Peyer's patch (tissue), 4 donors: ENCODE measurements at regions not wholly inside any gene's neighbourhood (a gene's known extent, or its start where the extent isn't known, plus 50 kb on each side); places are given as distances from the start of the nearest gene placed in this dataset.

Experiments
- DNase-seq, 3 donors: peaks; one replicate each; pipeline ENCODE4 v3.0.0-alpha.2; 2017 to 2019
- H3K27ac ChIP-seq, 4 donors: fragments of 200-600 bp; sonication (generic); one replicate each; pipeline ENCODE4 v1.5.1; 2016 to 2019
- H3K27me3 ChIP-seq, 2 donors: fragments of 200-600 bp; sonication (generic); one replicate each; pipeline ENCODE4 v1.5.1; 2019
- H3K36me3 ChIP-seq, 3 donors: fragments of 200-600 bp; sonication (generic); one replicate each; pipeline ENCODE4 v1.5.1; 2016 to 2019
- H3K4me1 ChIP-seq, 4 donors: fragments of 200-600 bp; sonication (generic); one replicate each; pipeline ENCODE4 v1.5.1; 2016 to 2019
- H3K4me3 ChIP-seq, 4 donors: fragments of 200-600 bp; sonication (generic); 1 replicate in 3 of 4; 2 replicates in 1 of 4; pipeline ENCODE4 v1.5.1; 2016 to 2019; ENCODE audit warnings: mild to moderate bottlenecking in 1 of 4
- H3K9me3 ChIP-seq, 4 donors: fragments of 200-600 bp; sonication (generic); one replicate each; pipeline ENCODE4 v1.5.1; 2016 to 2019; ENCODE audit warnings: mild to moderate bottlenecking in 1 of 4
- POLR2A ChIP-seq, 2 donors: fragments of 450-650 bp; IDR thresholded peaks; one replicate each; pipeline ENCODE4 v1.5.1; 2017; ENCODE audit warnings: antibody characterized with exemption in 2 of 2, mild to moderate bottlenecking in 2 of 2, moderate library complexity in 2 of 2
- TF ChIP-seq, protein P1 (sequence below), 6 experiments: fragments of 450-650 bp in 4 of 6; fragments of 200-600 bp in 2 of 6; sonication (generic) in 1 of 6; IDR thresholded peaks; one replicate each; pipeline ENCODE4 v1.5.1; 2017 to 2019; ENCODE audit warnings: antibody characterized with exemption in 6 of 6, mild to moderate bottlenecking in 3 of 6, moderate library complexity in 1 of 6

- no peaks in the 10 kb centered on the region for H3K27me3 ChIP-seq
- H3K9me3 ChIP-seq: no peaks in the 10 kb centered on the region
- TF ChIP-seq, protein P1, sequence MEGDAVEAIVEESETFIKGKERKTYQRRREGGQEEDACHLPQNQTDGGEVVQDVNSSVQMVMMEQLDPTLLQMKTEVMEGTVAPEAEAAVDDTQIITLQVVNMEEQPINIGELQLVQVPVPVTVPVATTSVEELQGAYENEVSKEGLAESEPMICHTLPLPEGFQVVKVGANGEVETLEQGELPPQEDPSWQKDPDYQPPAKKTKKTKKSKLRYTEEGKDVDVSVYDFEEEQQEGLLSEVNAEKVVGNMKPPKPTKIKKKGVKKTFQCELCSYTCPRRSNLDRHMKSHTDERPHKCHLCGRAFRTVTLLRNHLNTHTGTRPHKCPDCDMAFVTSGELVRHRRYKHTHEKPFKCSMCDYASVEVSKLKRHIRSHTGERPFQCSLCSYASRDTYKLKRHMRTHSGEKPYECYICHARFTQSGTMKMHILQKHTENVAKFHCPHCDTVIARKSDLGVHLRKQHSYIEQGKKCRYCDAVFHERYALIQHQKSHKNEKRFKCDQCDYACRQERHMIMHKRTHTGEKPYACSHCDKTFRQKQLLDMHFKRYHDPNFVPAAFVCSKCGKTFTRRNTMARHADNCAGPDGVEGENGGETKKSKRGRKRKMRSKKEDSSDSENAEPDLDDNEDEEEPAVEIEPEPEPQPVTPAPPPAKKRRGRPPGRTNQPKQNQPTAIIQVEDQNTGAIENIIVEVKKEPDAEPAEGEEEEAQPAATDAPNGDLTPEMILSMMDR (IDR thresholded peaks at IDR 0.05): no peak
- TF ChIP-seq POLR2A (IDR thresholded peaks at IDR 0.05): no peak
- H3K4me3 ChIP-seq: no peak overlapping the region
- H3K27ac ChIP-seq: no peak overlapping the region
- DNase-seq: no peak
- H3K4me1 ChIP-seq: no peaks in the 10 kb centered on the region
- H3K36me3 ChIP-seq: no peaks in the 10 kb centered on the region
Observed at GRCh38 chrX:118220509-118220908, 103.9 kb upstream of the KLHL13 start.

DNA sequence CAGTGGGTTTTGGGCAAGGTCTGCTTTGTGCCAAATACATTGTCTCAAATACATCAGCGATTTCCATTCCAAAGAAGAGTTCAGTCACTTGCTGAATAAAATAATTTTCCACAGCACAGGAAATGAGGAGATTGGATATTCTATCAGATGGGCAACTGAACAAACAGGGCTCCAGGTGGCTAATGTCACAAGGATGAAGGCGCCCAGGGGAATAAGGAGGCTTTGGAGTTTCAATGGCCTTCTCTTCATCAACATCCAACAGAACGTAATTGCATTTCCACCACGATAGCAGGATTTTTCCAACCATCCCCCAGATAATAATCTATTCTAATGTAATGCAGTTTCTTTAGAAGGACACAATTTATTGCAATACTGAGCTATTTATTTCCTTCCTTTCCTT is 104.7 kb upstream of the KLHL13 start:
- H3K27me3 ChIP-seq: no peaks in the 10 kb centered on the region
- DNase-seq: no peak
- H3K27ac ChIP-seq: no peak overlapping the region
- TF ChIP-seq, protein P1 (IDR thresholded peaks at IDR 0.05): no peak
- TF ChIP-seq POLR2A (IDR thresholded peaks at IDR 0.05): no peak
- H3K4me3 ChIP-seq: no peak overlapping the region
- H3K9me3 ChIP-seq: no peaks in the 10 kb centered on the region
- no peaks in the 10 kb centered on the region for H3K4me1 ChIP-seq
- no peaks in the 10 kb centered on the region for H3K36me3 ChIP-seq

- Histone ChIP-seq H3K27me3 (no peaks in the 10 kb centered on the region), H3K36me3 (no peaks in the 10 kb centered on the region), H3K27ac (no peak overlapping the region), H3K4me1 (no peaks in the 10 kb centered on the region), H3K4me3 (no peak overlapping the region), H3K9me3 (no peaks in the 10 kb centered on the region)
- no peak for DNase-seq
- TF ChIP-seq, protein P1 (IDR thresholded peaks at IDR 0.05): no peak
- TF ChIP-seq POLR2A (IDR thresholded peaks at IDR 0.05): no peak
Observed at GRCh38 chrX:118221733-118222132, 105.1 kb upstream of the KLHL13 start.

- Histone ChIP-seq H3K9me3 (no peaks in the 10 kb centered on the region), H3K27ac (no peak overlapping the region), H3K4me3 (no peak overlapping the region), H3K4me1 (no peaks in the 10 kb centered on the region), H3K27me3 (no peaks in the 10 kb centered on the region), H3K36me3 (no peaks in the 10 kb centered on the region)
- no peak for DNase-seq
- TF ChIP-seq POLR2A (IDR thresholded peaks at IDR 0.05): no peak
- TF ChIP-seq, protein P1 (IDR thresholded peaks at IDR 0.05): no peak
Observed at GRCh38 chrX:118222421-118222820, 105.8 kb upstream of the KLHL13 start.

- Histone ChIP-seq H3K27ac (peak overlapping the region in 1 of 4 donors; percentile 26), H3K36me3 (no peaks in the 10 kb centered on the region), H3K9me3 (no peaks in the 10 kb centered on the region), H3K4me1 (no peaks in the 10 kb centered on the region), H3K4me3 (no peak overlapping the region), H3K27me3 (no peaks in the 10 kb centered on the region)
- no peak for TF ChIP-seq POLR2A (IDR thresholded peaks at IDR 0.05)
- TF ChIP-seq, protein P1 (IDR thresholded peaks at IDR 0.05): peak in 4 of 6 experiments; percentile 36 to 66 (median 60)
- no peak for DNase-seq
Observed at GRCh38 chrX:118225711-118226428, 109.3 kb upstream of the KLHL13 start.
